ENCODE measurements at regions not wholly inside any gene's neighbourhood (a gene's known extent, or its start where the extent isn't known, plus 50 kb on each side); places are given as distances from the start of the nearest gene placed in this dataset.

DNA sequence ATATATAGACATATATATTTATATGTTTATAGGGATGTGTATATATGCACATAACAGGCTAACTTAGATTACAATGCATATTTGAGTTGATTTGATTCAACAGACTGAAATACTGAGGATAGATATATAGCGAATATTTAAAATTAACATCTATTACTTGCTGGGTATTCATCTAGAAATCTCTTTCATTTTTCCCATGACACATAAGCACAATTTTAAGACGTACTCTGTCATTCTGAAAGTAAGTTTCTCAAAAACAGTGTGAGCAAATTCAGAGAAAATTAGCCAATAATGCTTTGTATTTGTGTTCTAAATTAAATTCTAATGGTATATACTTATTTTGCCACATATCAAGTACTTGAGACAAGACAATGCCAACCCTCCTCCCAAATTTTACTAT, 907.5 kb upstream of the MDGA2 start:
- TF ChIP-seq, protein P1, sequence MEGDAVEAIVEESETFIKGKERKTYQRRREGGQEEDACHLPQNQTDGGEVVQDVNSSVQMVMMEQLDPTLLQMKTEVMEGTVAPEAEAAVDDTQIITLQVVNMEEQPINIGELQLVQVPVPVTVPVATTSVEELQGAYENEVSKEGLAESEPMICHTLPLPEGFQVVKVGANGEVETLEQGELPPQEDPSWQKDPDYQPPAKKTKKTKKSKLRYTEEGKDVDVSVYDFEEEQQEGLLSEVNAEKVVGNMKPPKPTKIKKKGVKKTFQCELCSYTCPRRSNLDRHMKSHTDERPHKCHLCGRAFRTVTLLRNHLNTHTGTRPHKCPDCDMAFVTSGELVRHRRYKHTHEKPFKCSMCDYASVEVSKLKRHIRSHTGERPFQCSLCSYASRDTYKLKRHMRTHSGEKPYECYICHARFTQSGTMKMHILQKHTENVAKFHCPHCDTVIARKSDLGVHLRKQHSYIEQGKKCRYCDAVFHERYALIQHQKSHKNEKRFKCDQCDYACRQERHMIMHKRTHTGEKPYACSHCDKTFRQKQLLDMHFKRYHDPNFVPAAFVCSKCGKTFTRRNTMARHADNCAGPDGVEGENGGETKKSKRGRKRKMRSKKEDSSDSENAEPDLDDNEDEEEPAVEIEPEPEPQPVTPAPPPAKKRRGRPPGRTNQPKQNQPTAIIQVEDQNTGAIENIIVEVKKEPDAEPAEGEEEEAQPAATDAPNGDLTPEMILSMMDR (IDR thresholded peaks at IDR 0.05), result no peak
- no peak for TF ChIP-seq POLR2AphosphoS5 (IDR thresholded peaks at IDR 0.05)
